ENCODE measurements at regions not wholly inside any gene's neighbourhood (a gene's known extent, or its start where the extent isn't known, plus 50 kb on each side); places are given as distances from the start of the nearest gene placed in this dataset.

- BruUV-seq (replicated peaks): no TSS peak
- no peak overlapping the region for H2AFZ ChIP-seq (ENCODE audit: control insufficient read depth, low read depth, low read length)
- no peaks in the 10 kb centered on the region for H3K9me3 ChIP-seq (replicated peaks; ENCODE audit: control insufficient read depth, insufficient read depth, low read length)
- no peaks in the 10 kb centered on the region for H3K36me3 ChIP-seq (ENCODE audit: control insufficient read depth in 2 of 2, insufficient read depth in 2 of 2, low read length in 1 of 2)
- no peaks in the 10 kb centered on the region for H3K79me2 ChIP-seq (ENCODE audit: control insufficient read depth, insufficient read depth, low read length)
- no peaks in the 10 kb centered on the region for H3K27me3 ChIP-seq (replicated peaks in 1 of 2; ENCODE audit: control insufficient read depth in 2 of 2, insufficient read depth in 2 of 2, low read length in 1 of 2)
- ChIA-PET POLR2A (interaction anchor here (0.7 kb wide), 1 partner anchor 884 kb away, joined by 3 read pairs; no protein-coding TSS in a partner anchor), RAD21 (ENCODE audit: unreplicated experiment) (interaction anchor here (0.7 to 2.5 kb wide), 5 partner anchors 12 to 309 kb away, joined by 3 to 6 read pairs (median 4); no protein-coding TSS in a partner anchor), SMC1A (ENCODE audit: uncharacterized antibody, unreplicated experiment) (interaction anchor here (1.0 to 1.6 kb wide), 6 partner anchors 9 to 265 kb away, joined by 3 to 4 read pairs (median 3); no protein-coding TSS in a partner anchor), CTCF (interaction anchor here (0.6 to 3.2 kb wide), 4 partner anchors 12 to 835 kb away, joined by 3 to 23 read pairs (median 4); no protein-coding TSS in a partner anchor)
- H4K20me1 ChIP-seq (ENCODE audit: control insufficient read depth, insufficient read depth): no peaks in the 10 kb centered on the region
- in situ Hi-C loops (cut with MboI): no loop called here
- no peak overlapping the region for H3K9ac ChIP-seq (ENCODE audit: control insufficient read depth, insufficient read depth, low read length)
- no peak overlapping the region for H3K27ac ChIP-seq (ENCODE audit: control insufficient read depth, insufficient read depth)
- H3K4me2 ChIP-seq (ENCODE audit: control insufficient read depth, insufficient read depth): no peak overlapping the region
- intact Hi-C loops (cut with micrococcal nuclease; ENCODE audit: unreplicated experiment): no loop called here
- FAIRE-seq (no peak), ATAC-seq (no peak; the same call in 2 of the 3 replicates), DNase-seq (ENCODE audit: low read depth, low spot score) (no peak)
- TF ChIP-seq LARP7 (IDR thresholded peaks at IDR 0.05) (no peak), ATF7 (IDR thresholded peaks at IDR 0.05; ENCODE audit: low read depth) (no peak), TAF1 (IDR thresholded peaks at IDR 0.05; ENCODE audit: borderline replicate concordance, low read depth, low read length) (no peak), ZNF274 (IDR thresholded peaks at IDR 0.05; ENCODE audit: insufficient read depth, insufficient read length) (no peak), CBX3 (IDR thresholded peaks at IDR 0.05; ENCODE audit: borderline replicate concordance, low read depth) (no peak), ESRRA (IDR thresholded peaks at IDR 0.05; ENCODE audit: low read length) (no peak), HDGF (IDR thresholded peaks at IDR 0.05) (no peak), ZNF24 (IDR thresholded peaks at IDR 0.05) (no peak), FOXM1 (IDR thresholded peaks at IDR 0.05; ENCODE audit: low read depth, low read length) (no peak), NR2C2 (IDR thresholded peaks at IDR 0.05; ENCODE audit: borderline replicate concordance, control insufficient read depth, insufficient read length, low read depth) (no peak), CEBPB (IDR thresholded peaks at IDR 0.05; ENCODE audit: borderline replicate concordance in 1 of 2, low read depth in 2 of 2, low read length in 2 of 2) (no peak), SMC3 (IDR thresholded peaks at IDR 0.05; ENCODE audit: borderline replicate concordance, low read length) (no peak)
- no peaks in the 10 kb centered on the region for H3K4me1 ChIP-seq (ENCODE audit: control insufficient read depth, insufficient read depth, low read length)
- no peak overlapping the region for H3K4me3 ChIP-seq
Measured at GRCh38 chr2:190795686-190796085, 84.9 kb upstream of the GLS start.
